Occipital lobe (tissue), 1 donor: ENCODE measurements at regions not wholly inside any gene's neighbourhood (a gene's known extent, or its start where the extent isn't known, plus 50 kb on each side); places are given as distances from the start of the nearest gene placed in this dataset.
"Not testable (repeated sequence)": the region's sequence is repeated elsewhere in the genome, so short reads cannot be mapped to it uniquely, and the experiment has no call there.

Experiments
- DNase-seq: peaks from one replicate; lab custom pipeline; 2025; lab: John Stamatoyannopoulos, UW

- DNase-seq = no peak
Measured at GRCh38 chr13:90299238-90299637, 1048.2 kb upstream of the MIR17HG start.

GRCh38 chr13:90300015-90300414, 1047.5 kb upstream of the MIR17HG start:
- DNase-seq = no peak

DNA sequence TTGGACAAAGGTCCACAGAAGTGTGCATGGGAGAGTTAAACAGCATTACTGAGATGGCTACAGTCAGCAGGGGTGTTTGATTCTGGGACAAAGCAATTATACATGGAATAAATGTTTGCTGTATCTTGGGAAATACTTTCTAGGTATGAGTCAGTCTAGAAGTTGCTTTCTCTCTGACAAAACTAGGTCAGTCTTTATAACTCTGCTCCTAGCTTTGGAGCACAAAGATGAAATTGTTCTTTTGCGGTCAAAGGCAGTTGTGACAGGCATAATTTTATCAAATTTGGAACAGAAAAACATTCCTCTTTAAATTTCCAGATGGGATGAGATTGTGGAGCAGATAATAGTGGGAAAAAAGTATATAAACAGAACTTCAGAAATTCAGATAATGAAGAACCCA, 1045.4 kb upstream of the MIR17HG start:
- no peak for DNase-seq

- DNase-seq = no peak
Measured at GRCh38 chr13:90305796-90306195, 1041.7 kb upstream of the MIR17HG start.

DNA sequence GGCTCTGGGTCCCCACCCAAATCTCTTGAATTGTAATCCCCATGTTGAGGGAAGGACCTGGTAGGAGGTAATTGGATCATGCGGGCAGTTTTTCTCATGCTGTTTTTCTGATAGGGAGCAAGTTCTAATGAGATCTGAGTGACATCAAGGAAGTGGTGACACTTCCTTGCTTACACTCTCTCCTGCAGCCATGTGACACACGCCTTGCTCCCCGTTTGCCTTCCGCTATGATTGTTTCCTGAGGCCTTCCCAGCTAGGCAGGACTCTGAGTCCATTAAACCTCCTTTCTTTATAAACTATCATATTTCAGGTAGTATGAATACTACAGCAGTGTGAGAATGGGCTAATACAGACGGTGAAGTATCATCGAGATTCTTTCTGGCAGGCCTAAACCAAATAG, 1040.4 kb upstream of the MIR17HG start:
- DNase-seq = no peak

DNA sequence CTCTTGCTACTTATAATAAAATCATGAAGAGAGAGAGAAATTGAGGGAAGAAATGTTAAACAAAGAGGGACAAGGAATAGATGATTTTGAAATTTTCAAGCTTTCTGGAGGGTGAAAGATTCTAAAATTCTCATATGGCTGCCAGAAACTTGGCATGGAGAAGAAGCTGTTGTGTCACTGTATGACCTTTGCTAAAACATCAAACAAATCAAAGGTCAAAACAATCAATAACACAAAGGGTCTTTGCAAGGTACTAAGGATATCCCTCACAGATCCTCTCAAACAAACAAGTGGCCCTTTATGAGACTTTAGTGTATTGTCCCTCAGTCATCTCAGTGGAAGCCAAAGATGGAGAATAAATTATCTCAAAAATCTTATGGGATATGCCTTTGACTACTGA, 1039.2 kb upstream of the MIR17HG start:
- no peak for DNase-seq

GRCh38 chr13:90311929-90312328, 1035.6 kb upstream of the MIR17HG start:
- no peak for DNase-seq

GRCh38 chr13:90315061-90315460, 1032.4 kb upstream of the MIR17HG start:
- no peak for DNase-seq

- no peak for DNase-seq
Measured at GRCh38 chr13:90320664-90321063, 1026.8 kb upstream of the MIR17HG start.

DNA sequence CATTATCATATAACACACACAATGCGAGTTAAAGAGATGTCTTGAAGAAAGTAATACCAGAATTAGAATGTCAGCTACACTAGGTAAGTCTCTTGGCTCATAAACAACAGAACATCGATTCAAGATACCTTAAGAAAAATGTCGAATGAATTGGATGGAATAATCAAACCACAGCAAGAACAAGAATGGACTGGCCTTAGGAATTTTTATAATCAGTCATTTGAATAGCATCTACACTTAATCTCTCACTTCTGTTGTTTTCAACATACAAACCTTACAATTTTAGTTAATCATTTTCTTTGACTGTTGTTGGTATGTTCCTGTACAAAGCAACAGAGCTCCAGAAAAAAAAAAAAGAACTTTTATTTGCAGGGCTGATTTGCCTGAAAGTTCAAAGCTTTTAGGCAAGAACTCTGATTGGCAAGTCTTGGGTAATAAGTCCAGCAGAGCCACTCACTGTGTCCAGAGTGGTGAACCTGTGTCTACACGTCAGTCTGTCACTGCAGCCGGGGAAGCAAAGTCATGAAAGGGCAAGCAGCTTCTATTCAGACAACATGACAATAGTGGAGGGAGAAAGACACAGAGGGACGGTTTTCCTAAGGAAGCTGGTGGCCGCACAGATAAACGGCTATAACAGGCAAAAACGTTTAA, 1026.1 kb upstream of the MIR17HG start:
- DNase-seq = no peak

- DNase-seq = no peak
Measured at GRCh38 chr13:90329641-90330040, 1017.8 kb upstream of the MIR17HG start.

DNA sequence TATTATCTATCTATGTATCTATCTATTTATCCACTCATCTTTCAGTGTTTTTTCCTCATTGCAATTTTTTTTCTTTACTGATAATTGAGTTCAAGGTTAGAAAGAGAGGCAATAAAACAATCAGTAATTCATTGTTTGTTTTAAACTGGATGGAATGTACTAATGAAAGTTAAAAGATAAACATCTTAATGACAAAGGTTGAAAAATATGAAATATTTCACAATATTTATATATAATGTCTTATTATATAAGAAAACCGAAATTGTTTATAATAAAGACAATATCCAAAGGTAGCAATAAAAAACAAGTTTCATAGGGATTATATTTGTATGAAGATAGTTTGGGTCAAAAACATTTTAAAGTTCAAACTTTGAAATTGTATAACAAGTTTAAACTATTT, 1015.5 kb upstream of the MIR17HG start:
- no peak for DNase-seq

DNA sequence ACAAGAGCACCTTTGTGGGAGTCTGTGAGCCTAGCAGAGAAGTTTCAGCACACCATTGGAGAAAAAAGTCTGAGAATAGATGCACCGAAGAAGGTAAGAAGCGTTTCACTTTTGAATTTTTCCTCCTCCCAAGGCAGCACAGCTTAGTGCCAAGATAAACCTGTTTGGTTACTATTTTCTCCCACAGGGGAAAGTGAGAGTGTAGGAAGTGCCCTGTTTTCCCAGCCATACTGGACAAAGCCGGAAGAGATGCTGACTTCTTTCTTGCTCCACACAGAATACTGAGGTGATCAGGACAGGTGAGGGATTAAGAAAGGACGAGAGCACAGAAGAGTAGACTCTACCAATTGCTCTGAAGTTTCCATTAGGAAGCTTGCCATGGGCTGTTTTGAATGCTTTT, 1011.0 kb upstream of the MIR17HG start:
- no peak for DNase-seq

DNA sequence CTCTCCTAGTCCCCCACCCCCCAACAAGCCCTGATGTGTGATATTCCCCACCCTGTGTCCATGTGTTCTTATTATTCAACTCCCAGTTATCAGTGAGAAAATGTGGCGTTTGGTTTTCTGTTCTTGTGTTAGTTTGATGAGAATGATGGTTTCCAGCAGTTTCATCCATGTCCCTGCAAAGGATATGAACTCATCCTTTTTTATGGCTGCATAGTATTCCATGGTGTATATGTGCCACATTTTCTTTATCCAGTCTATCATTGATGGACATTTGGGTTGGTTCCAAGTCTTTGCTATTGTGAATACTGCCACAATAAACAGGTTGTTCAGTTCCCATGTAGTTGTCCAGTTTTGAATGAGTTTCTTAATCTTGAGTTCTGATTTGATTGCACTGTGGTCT, 1006.1 kb upstream of the MIR17HG start:
- DNase-seq = not testable (repeated sequence)

DNA sequence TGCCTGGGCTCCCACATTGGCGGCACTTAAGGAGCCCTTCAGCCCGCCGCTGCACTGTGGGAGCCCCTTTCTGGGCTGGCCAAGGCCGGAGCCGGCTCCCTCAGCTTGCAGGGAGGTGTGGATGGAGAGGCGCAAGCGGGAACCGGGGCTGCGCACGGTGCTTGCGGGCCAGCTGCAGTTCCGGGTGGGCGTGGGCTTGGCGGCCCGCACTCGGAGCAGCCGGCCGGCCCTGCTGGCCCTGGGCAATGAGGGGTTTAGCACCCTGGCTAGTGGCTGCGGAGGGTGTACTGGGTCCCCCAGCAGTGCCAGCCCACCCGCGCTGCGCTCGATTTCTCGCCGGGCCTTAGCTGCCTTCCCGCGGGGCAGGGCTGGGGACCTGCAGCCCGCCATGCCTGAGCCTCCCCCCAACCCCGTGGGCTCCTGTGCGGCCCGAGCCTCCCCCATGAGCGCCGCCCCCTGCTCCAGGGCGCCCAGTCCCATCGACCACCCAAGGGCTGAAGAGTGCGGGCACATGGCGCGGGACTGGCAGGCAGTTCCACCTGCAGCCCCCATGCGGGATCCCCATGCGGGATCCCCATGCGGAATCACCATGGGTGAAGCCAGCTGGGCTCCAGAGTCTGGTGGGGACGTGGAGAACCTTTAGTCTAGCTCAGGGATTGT, 998.9 kb upstream of the MIR17HG start:
- DNase-seq = not testable (repeated sequence)

- no peak for DNase-seq
Measured at GRCh38 chr13:90352763-90353162, 994.7 kb upstream of the MIR17HG start.

DNA sequence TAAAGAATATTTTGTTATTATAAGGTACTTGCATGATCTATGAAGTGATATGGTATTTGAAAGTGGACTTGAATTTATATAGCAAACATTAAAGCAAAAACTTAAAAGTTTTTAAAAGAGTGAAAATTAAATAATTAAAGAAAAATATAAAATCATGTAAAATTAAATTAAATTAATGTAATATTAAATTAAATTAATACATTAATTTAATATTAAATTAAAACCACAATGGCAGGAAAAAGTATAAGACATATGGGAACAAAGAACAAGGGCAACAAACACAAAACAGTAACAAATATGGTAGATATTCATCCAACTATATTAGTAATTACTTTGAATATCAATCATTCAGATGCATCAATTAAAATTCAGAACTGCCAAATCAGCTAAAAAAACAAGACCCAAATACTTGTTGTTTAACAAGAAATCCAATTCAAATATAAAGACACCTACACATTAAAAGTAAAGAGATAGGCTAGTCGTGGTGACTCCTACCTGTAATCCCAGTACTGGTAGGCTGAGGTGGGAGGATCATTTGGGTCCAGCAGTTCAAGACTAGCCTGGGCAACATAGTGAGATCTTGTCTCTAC, 992.2 kb upstream of the MIR17HG start:
- DNase-seq = no peak

DNA sequence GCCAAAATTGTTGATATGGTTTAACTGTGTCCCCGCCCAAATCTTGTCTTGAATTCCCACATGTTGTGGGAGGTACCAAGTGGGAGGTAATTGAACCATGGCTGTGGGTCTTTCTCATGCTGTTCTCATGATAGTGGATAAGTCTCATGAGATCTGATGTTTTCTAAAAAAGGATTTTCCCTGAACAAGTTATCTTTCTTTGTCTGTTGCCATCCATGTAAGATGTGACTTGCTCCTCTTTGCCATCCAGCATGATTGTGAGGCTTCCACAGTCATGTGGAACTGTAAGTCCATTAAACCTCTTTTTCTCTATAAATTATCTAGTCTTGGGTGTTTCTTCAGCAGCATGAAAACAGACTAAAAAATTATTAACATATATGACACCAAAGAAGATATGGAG, 986.7 kb upstream of the MIR17HG start:
- no peak for DNase-seq

GRCh38 chr13:90362707-90363106, 984.8 kb upstream of the MIR17HG start:
- DNase-seq = no peak

DNA sequence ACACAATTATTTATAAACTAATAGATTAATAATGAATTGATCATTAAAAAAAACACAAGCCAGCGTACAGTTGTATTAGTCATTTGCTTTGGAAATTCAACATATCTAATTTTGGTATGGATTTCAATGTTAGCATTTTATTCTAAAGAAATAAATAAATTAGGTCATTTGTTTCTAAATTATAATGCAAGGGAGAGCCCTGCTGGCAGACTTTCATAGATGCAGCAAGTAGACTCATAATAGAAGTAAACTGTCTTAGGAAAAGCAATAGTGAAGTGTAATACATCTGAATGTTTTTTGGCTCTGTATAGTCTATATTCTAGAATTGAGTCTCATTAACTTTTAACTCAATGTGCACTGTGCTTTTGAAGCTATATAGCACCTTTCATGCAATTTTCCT, 982.4 kb upstream of the MIR17HG start:
- no peak for DNase-seq

- no peak for DNase-seq
Measured at GRCh38 chr13:90374168-90374567, 973.3 kb upstream of the MIR17HG start.

GRCh38 chr13:90375851-90376250, 971.6 kb upstream of the MIR17HG start:
- DNase-seq = no peak

DNA sequence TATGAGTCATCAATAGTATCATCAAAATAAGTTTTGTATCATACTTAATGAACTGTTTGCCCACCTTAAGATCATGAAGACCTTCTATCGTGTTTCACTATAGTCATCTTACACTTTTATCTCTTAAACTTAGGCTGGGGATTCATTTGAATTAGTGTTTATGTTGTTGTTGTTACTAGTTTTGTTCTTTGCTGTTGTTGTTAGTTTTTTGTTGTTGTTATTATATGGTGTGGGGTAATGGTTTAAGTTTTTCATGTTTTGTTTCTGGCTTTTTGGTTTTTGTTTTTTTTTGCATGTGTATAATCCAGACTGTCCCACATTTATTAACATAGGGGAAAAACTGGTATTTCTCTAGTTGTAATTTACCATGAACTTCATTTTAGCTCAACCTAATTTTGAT, 965.1 kb upstream of the MIR17HG start:
- DNase-seq = no peak
